Neural cell (in vitro differentiated cells): ENCODE measurements at regions not wholly inside any gene's neighbourhood (a gene's known extent, or its start where the extent isn't known, plus 50 kb on each side); places are given as distances from the start of the nearest gene placed in this dataset.

Experiments used
- H2AFZ ChIP-seq: fragments of 200-600, 300-800 bp; sonication (generic), shearing (Covaris generic); 2 replicates; pipeline ENCODE4 v1.6.0; 2014; ENCODE audit warnings: low read depth, mild to moderate bottlenecking, antibody characterized with exemption, low read length, moderate library complexity
- H3F3A ChIP-seq: fragments of 200-600 bp; shearing (Covaris generic); 2 replicates; pipeline ENCODE4 v1.6.1; 2016; ENCODE audit warnings: mild to moderate bottlenecking, moderate library complexity, mixed read lengths, antibody characterized with exemption, low read length; ENCODE audit not compliant: insufficient read depth, poor library complexity, severe bottlenecking
- H3K27ac ChIP-seq: fragments of 200-600, 300-800 bp; sonication (generic), shearing (Covaris generic); 2 replicates; pipeline ENCODE4 v1.5.1; 2014; ENCODE audit warnings: mild to moderate bottlenecking, low read length, moderate library complexity
- H3K27me3 ChIP-seq: fragments of 300-800, 200-600 bp; sonication (generic), shearing (Covaris generic); 2 replicates; pipeline ENCODE4 v1.6.0; 2014; ENCODE audit warnings: mild to moderate bottlenecking, low read depth, low read length, moderate library complexity; ENCODE audit not compliant: insufficient read depth
- H3K36me3 ChIP-seq: fragments of 300-800, 200-600 bp; sonication (generic), shearing (Covaris generic); 2 replicates; pipeline ENCODE4 v1.5.1; 2014; ENCODE audit warnings: mild to moderate bottlenecking, antibody characterized with exemption, low read length, moderate library complexity; ENCODE audit not compliant: insufficient read depth
- H3K4me2 ChIP-seq: fragments of 300-800, 200-600 bp; sonication (generic), shearing (Covaris generic); 2 replicates; pipeline ENCODE4 v1.6.0; 2014; ENCODE audit warnings: mild to moderate bottlenecking, low read length
- H3K4me3 ChIP-seq: fragments of 300-800, 200-600 bp; sonication (generic), shearing (Covaris generic); 2 replicates; pipeline ENCODE4 v1.5.1; 2014; ENCODE audit warnings: mild to moderate bottlenecking, low read length, moderate library complexity
- H3K79me2 ChIP-seq: fragments of 200-600 bp; shearing (Covaris generic); replicated peaks from 2 replicates; pipeline ENCODE4 v1.6.0; 2014; ENCODE audit warnings: mild to moderate bottlenecking, low read length, moderate library complexity; ENCODE audit not compliant: insufficient read depth
- H3K9ac ChIP-seq: fragments of 300-800, 200-600 bp; sonication (generic), shearing (Covaris generic); 2 replicates; pipeline ENCODE4 v1.6.1; 2016; ENCODE audit warnings: mild to moderate bottlenecking, low read length, mixed read lengths
- H3K9me2 ChIP-seq: fragments of 200-600 bp; shearing (Covaris generic); 2 replicates; pipeline ENCODE4 v1.6.1; 2016; ENCODE audit warnings: mild to moderate bottlenecking, low read length, mixed read lengths; ENCODE audit not compliant: insufficient read depth
- H3K9me3 ChIP-seq: fragments of 200-600, 300-800 bp; sonication (generic), shearing (Covaris generic); 2 replicates; pipeline ENCODE4 v1.6.1; 2016; ENCODE audit warnings: mild to moderate bottlenecking, mixed run types, low read length, moderate library complexity, mixed read lengths
- H4K20me1 ChIP-seq: fragments of 200-600 bp; shearing (Covaris generic); 2 replicates; pipeline ENCODE4 v1.6.1; 2016; ENCODE audit warnings: mild to moderate bottlenecking, mixed run types; ENCODE audit not compliant: insufficient read depth
- EP300 ChIP-seq: fragments of 450-650 bp; conservative IDR thresholded peaks from 2 replicates; pipeline ENCODE4 v1.6.1; 2014; ENCODE audit warnings: antibody characterized with exemption, mild to moderate bottlenecking, moderate library complexity; ENCODE audit not compliant: poor library complexity, severe bottlenecking
- EZH2 ChIP-seq: fragments of 200-600, 300-800 bp; shearing (Covaris generic), sonication (generic); IDR thresholded peaks from 2 replicates; pipeline ENCODE4 v1.6.1; 2014; ENCODE audit warnings: antibody characterized with exemption, low read length, borderline replicate concordance, mild to moderate bottlenecking; ENCODE audit not compliant: insufficient read depth, poor library complexity, severe bottlenecking
- MXI1 ChIP-seq: fragments of 450-650 bp; conservative IDR thresholded peaks from 2 replicates; pipeline ENCODE4 v1.6.1; 2014; ENCODE audit warnings: antibody characterized with exemption, mild to moderate bottlenecking; ENCODE audit not compliant: poor library complexity, severe bottlenecking
- POLR2AphosphoS5 ChIP-seq: IDR thresholded peaks from 2 replicates; pipeline ENCODE4 v1.6.1; 2012
- RAD21 ChIP-seq: fragments of 450-650 bp; conservative IDR thresholded peaks from 2 replicates; pipeline ENCODE4 v1.6.1; 2014; ENCODE audit warnings: antibody characterized with exemption, mild to moderate bottlenecking, moderate library complexity
- SMC3 ChIP-seq: fragments of 450-650 bp; conservative IDR thresholded peaks from 2 replicates; pipeline ENCODE4 v1.6.1; 2014; ENCODE audit warnings: antibody characterized with exemption, mild to moderate bottlenecking, moderate library complexity; ENCODE audit not compliant: poor library complexity
- TAF1 ChIP-seq: IDR thresholded peaks from 2 replicates; pipeline ENCODE4 v1.6.1; 2012; ENCODE audit warnings: low read depth
- TF ChIP-seq, protein P1 (sequence below): IDR thresholded peaks from 2 replicates; pipeline ENCODE4 v1.6.1; 2012; ENCODE audit warnings: borderline replicate concordance
- TF ChIP-seq, protein P2 (sequence below): fragments of 450-650 bp; IDR thresholded peaks from 2 replicates; pipeline ENCODE4 v1.5.1; 2014; ENCODE audit warnings: antibody characterized with exemption, mild to moderate bottlenecking, moderate library complexity; ENCODE audit not compliant: poor library complexity, severe bottlenecking

DNA sequence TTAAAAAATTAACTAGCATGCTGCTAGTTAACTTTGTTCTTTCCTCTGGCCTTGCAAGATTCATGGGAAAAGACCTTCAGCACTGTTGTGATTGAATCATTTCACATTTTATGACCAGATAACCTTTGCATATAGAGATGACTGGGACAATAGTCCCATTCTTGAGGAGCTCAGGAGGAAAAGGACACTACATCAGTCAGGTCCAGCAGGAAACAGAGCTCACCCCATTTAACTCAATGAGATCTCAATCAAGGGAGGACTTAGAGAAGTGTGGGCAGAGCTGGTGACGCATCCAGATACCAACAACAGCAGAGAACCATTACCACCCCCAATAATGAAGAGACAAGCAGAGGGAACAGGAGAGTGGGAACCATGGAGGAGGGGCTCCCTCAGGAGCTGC, 109.4 kb upstream of the GUCA2B start:
- Histone ChIP-seq H3K79me2 (no peaks in the 10 kb centered on the region), H3K9ac (no peak overlapping the region), H3K27ac (no peak overlapping the region), H3K27me3 (peaks cover under 1% of the 10 kb centered on the region), H3K36me3 (no peaks in the 10 kb centered on the region), H3K4me2 (no peak overlapping the region), H3K9me2 (no peaks in the 10 kb centered on the region), H3K4me3 (no peak overlapping the region), H2AFZ (no peak overlapping the region), H4K20me1 (no peaks in the 10 kb centered on the region), H3K9me3 (no peaks in the 10 kb centered on the region), H3F3A (no peaks in the 10 kb centered on the region)
- TF ChIP-seq SMC3 (no peak), EZH2 (no peak), TAF1 (no peak), MXI1 (no peak), EP300 (no peak), RAD21 (no peak), POLR2AphosphoS5 (no peak)
- TF ChIP-seq, protein P1, sequence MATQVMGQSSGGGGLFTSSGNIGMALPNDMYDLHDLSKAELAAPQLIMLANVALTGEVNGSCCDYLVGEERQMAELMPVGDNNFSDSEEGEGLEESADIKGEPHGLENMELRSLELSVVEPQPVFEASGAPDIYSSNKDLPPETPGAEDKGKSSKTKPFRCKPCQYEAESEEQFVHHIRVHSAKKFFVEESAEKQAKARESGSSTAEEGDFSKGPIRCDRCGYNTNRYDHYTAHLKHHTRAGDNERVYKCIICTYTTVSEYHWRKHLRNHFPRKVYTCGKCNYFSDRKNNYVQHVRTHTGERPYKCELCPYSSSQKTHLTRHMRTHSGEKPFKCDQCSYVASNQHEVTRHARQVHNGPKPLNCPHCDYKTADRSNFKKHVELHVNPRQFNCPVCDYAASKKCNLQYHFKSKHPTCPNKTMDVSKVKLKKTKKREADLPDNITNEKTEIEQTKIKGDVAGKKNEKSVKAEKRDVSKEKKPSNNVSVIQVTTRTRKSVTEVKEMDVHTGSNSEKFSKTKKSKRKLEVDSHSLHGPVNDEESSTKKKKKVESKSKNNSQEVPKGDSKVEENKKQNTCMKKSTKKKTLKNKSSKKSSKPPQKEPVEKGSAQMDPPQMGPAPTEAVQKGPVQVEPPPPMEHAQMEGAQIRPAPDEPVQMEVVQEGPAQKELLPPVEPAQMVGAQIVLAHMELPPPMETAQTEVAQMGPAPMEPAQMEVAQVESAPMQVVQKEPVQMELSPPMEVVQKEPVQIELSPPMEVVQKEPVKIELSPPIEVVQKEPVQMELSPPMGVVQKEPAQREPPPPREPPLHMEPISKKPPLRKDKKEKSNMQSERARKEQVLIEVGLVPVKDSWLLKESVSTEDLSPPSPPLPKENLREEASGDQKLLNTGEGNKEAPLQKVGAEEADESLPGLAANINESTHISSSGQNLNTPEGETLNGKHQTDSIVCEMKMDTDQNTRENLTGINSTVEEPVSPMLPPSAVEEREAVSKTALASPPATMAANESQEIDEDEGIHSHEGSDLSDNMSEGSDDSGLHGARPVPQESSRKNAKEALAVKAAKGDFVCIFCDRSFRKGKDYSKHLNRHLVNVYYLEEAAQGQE: no peak
- TF ChIP-seq, protein P2, sequence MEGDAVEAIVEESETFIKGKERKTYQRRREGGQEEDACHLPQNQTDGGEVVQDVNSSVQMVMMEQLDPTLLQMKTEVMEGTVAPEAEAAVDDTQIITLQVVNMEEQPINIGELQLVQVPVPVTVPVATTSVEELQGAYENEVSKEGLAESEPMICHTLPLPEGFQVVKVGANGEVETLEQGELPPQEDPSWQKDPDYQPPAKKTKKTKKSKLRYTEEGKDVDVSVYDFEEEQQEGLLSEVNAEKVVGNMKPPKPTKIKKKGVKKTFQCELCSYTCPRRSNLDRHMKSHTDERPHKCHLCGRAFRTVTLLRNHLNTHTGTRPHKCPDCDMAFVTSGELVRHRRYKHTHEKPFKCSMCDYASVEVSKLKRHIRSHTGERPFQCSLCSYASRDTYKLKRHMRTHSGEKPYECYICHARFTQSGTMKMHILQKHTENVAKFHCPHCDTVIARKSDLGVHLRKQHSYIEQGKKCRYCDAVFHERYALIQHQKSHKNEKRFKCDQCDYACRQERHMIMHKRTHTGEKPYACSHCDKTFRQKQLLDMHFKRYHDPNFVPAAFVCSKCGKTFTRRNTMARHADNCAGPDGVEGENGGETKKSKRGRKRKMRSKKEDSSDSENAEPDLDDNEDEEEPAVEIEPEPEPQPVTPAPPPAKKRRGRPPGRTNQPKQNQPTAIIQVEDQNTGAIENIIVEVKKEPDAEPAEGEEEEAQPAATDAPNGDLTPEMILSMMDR: no peak

DNA sequence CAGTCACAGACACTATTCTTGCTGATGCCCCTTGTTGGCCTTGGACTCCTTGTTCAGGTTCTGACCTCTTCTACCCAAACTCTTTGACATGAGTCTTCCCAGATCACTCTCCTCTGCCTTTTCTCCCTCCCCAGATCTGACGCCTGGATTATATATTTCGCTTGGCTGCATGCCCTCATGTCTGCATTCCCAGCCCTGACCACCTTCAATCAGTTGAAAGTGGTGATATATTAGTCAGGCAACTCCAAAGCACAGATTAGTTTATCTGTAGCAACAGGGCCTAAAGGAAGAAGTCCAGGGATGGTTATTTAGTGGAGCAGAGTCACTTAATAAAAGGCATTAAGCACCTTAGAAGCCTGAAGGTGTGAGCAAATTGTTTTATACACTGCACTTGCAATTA, 110.0 kb upstream of the GUCA2B start:
- no peaks in the 10 kb centered on the region for H3K9me3 ChIP-seq
- no peak overlapping the region for H3K4me2 ChIP-seq
- H3K27ac ChIP-seq: no peak overlapping the region
- no peaks in the 10 kb centered on the region for H3F3A ChIP-seq
- no peaks in the 10 kb centered on the region for H3K9me2 ChIP-seq
- no peak overlapping the region for H3K4me3 ChIP-seq
- no peaks in the 10 kb centered on the region for H4K20me1 ChIP-seq
- peaks cover 3% of the 10 kb centered on the region for H3K27me3 ChIP-seq
- H3K36me3 ChIP-seq: no peaks in the 10 kb centered on the region
- no peak overlapping the region for H3K9ac ChIP-seq
- H3K79me2 ChIP-seq: no peaks in the 10 kb centered on the region
- no peak overlapping the region for H2AFZ ChIP-seq
- no peak for TF ChIP-seq RAD21
- no peak for TF ChIP-seq SMC3
- TF ChIP-seq MXI1: no peak
- TF ChIP-seq, protein P2: no peak
- TF ChIP-seq TAF1: no peak
- TF ChIP-seq POLR2AphosphoS5: no peak
- no peak for TF ChIP-seq EZH2
- TF ChIP-seq, protein P1: no peak
- TF ChIP-seq EP300: no peak
